LoVo (cell line): ENCODE measurements at regions not wholly inside any gene's neighbourhood (a gene's known extent, or its start where the extent isn't known, plus 50 kb on each side); places are given as distances from the start of the nearest gene placed in this dataset.
"Not testable (repeated sequence)": the region's sequence is repeated elsewhere in the genome, so short reads cannot be mapped to it uniquely, and the experiment has no call there.

Experiments used
- DNase-seq: peaks from one replicate; pipeline ENCODE4 v3.0.0-alpha.2; 2016; ENCODE audit warnings: low spot score

DNA sequence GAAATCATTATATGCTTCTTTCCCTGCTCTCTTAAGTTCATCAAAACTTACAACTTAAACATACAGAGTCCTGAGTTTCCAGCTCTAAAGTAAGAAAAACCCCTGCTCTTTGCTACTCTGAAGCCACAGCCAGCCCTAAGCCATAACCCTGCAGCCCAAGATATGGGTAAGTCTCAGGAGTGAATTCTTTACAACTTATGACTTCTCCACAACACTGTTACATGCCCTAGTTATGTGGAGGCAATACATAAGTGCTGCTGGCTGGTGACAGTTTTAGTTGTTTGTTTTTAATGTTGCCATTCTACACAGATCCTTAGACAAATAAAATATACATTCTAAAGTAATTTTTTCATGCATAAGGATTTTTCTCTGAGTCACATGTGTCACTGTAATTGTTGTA lies 100.2 kb downstream of the FBXO8 start:
- DNase-seq, result no peak

GRCh38 chr4:174181827-174182226 lies 101.6 kb downstream of the FBXO8 start:
- DNase-seq, result no peak

GRCh38 chr4:174177536-174177935 lies 105.9 kb downstream of the FBXO8 start:
- DNase-seq, result no peak

GRCh38 chr4:174175836-174176235 lies 107.6 kb downstream of the FBXO8 start:
- not testable (repeated sequence) for DNase-seq

DNA sequence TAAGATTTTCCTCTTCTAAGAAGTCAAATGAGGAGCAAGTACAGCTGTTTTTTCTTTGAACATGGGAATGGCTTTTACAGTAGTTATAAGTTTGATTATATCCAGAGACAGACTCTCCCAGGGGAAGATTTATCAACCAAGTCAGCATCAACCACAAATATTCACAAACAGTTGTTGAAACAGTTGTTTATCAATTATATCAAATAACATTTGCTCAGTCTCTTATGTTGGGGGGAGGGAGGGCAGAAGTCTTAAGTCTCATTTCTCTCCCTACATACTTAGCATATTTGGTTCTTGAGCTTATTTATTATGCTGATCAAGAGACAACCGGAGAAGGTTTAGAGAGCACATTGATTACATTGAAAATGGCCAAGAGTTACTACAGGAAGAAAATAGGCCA lies 110.1 kb downstream of the FBXO8 start:
- no peak for DNase-seq

DNA sequence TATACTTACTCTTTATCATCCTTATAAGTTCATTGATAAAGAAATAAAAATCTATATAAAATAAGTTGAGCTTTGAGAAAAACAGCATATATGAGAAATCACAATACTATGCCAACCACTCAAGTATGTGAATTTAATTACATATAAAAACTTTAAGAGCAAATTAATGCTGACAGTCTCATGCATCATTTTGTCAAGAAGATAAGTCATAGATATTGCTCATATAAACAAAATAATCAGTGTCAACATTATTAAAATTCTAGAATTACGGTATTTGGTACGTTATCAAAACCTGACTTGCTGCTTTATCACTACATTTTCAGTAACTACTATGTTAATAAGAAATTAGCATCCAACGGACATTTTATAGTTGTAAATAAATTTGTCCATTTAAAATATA lies 111.2 kb downstream of the FBXO8 start:
- DNase-seq, result no peak

DNA sequence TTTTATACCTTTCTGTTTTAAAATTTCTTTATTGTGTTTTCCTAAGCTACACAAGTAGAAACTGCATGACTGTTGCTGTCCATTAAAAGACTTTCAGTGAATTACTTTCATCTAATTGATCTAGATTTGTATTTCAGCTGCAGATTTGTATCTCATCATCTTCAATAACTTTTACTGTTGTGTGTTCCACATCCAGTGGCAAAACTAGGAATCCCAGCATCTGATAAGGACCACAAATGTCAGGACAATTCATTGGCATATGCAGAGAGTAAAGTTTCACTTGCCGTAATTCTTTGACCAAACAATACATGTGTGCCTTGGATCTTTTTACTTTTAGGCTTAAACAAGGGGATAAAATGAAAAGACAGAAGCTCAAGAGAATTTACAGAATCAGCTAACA lies 112.6 kb downstream of the FBXO8 start:
- DNase-seq, result no peak

- no peak for DNase-seq
Observed at GRCh38 chr4:174170091-174170490, 113.4 kb downstream of the FBXO8 start.

DNA sequence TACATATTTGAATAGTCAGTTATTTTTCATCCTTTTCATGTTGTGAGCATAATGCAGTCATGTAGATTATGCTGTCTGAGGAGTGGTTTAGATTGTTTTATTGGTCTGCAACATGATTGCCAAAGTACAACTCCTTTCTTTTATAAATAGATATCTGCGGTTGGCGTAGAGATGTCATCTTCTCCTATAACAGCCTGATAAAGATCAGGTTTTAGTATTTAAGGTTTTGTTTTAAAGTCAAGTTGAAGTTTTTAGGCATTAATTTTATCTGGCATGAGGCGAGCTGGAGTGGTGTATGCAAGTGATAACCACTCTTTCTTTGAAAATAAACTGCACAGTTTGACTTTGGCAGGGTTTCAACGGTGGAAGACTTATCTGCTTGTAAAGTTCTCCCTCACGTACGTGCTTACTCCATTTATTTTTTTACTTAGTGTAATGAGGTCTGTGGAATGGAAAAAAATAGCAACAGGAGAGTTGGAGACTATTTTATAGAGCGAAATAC lies 126.3 kb downstream of the FBXO8 start:
- no peak for DNase-seq

DNA sequence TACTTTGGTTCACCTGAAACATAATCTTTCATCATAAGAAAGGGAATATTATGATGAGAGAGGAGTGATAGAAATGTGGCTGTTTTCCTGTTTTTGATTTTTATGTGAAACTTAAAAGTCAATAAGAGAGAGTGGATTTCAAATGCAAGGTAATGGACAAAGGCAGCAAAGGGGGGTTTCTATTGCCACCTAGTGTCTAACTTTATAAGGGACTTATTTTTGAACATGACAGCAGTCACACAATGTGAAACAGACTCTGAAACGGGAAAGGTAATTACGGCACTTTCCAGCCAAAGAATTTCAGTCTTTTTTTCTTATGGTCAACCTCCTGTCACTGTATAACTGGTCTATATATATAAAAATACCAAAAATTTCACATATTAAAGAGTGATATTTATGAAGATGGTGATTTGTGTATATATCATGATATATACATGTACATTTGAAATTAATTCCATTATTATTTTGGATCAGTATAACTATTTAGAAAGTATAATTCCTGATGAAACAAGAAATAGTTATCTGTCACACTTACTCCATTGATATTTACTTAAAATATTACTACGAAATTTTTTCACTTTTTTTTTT lies 127.1 kb downstream of the FBXO8 start:
- peak; percentile 55 for DNase-seq

DNA sequence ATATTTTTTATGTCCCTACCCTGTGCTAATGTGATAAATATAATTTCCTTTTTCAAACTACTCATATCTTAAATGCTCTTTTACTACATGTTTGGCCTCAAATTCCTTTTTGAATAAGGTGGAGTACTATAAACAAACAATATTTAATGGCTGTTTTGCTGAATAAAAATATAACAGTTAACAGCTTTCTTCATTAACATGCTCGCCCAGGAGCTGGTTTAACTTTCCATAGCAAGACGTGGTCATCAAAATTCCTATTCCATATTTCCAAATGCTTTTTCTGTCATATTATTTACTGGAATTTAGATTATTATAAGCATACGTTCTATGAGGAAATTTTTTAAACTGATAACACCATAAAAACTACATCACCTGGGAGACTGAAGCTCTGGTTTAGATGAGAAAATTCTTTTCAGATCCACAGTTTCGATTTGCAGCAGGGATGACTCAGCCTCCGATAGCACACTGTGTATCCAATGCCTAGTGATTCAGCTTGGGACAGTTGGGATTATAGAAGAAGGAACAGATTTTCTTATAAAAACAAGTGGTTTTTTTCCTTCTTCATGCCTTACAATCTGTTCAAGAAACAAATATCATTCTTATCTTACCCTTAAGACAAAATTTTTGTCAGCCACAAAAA lies 129.1 kb downstream of the FBXO8 start:
- DNase-seq, result peak; percentile 49

DNA sequence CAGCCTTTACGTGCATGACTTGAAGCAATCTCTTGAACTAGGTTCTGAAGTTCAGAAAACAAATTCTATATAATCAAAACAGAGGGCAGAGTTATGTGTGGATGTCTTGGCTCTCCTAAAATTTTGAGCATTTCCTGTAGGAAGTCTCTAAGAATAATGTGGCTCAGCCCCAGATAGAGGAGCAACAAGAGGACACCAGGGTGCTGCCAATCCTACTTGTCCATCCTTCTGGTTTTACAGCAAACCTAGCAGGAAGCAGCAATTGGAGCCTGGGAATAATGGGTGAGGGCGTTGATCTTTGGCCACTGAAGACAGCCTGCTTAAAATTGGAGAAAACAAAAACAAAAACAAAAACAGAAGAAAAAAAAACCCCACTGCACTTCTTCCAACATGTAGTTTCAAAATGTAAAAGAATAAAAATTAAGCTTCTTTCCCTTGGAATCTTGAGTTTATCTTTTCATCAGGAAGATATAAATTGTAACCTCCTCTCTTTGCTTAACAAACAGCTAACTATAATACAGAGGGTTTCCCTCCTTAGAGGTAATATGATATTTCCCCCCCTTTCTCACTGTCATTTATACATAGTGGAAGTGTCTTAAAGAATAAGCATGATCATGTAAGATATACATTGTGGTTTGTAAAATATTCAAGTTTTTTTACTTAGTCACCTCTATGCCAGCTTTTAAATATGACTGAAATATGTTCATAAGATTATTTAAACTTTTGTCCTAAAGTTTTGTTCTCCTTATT lies 130.6 kb downstream of the FBXO8 start:
- no peak for DNase-seq

GRCh38 chr4:174147863-174148262 lies 135.6 kb downstream of the FBXO8 start:
- no peak for DNase-seq

GRCh38 chr4:174144106-174144505 lies 139.4 kb downstream of the FBXO8 start:
- no peak for DNase-seq

- DNase-seq, result no peak
Observed at GRCh38 chr4:174141876-174142275, 141.6 kb downstream of the FBXO8 start.

DNA sequence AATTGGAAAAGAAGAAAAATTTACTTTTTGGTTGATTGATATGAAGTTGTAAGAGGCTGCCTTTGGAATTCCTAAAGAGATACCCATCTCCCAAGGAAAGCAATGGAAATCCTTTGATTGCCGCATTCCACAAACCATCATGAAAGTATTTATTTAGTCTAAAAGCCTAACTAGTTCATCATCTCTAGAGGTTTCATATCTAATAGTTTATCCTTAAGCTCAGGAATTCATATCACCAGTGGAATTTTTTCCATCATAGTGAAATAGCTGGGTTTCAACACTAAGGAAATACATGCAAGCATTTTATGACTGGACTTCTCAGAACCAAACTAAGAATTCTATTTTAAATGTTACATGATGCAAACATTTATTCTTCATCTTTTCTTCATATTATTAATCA lies 144.9 kb downstream of the FBXO8 start:
- no peak for DNase-seq

DNA sequence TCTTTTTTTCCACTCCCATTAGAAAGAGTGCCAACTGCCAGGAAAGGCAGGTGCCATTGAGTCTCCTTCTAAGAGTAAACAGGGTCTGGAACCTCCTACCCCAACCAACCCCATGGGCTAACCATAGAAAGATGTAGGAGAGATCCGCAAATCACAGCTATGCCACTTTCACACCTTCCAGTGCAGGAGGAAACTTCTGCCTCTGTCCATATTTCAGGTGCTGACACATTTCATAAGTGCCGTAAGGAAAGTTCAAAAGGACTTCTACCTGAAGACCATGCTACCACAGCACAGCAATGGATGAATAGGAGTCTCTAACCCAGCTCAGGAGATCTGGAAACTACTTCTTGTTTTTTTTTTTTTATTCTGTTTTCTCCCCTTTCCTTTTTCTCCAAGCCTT lies 145.8 kb downstream of the FBXO8 start:
- no peak for DNase-seq

- no peak for DNase-seq
Observed at GRCh38 chr4:174135936-174136406, 147.5 kb downstream of the FBXO8 start.

DNA sequence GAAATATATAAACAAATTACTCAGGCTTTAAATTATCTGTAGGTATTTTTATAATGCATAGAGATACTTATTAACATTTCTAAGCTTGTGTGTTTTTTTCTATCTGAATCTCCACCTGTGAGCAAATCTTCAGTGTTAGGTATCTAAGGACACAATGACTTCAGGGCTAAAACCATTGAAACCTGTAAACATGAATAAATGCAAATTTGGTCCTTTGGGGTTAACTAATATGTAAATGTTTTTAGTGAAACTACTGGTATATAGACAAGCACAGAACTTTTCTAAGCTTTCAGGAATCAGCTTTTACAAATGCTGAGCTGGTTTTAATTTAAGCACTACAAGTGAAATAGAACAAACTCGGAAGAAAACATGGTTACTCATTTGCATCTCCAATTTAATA lies 147.9 kb downstream of the FBXO8 start:
- no peak for DNase-seq

- no peak for DNase-seq
Observed at GRCh38 chr4:174134361-174134760, 149.1 kb downstream of the FBXO8 start.

DNA sequence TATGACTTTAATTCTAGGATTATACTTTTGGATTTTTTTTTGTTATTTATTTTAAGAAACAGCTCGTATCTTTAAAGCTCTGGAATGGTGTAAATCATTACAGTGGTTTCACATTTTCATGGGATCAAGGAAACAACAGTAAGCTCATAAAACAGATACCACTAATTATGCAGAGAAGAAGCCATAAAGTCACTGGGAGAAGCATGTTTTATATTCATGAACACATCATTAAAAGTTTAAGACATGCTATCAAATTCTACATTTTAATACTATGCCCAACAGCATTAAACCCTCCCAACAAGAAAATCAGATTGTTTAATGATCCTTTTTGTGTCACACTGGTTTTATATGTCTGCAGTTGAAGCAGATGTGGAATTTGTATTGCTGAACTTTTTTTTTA lies 149.9 kb downstream of the FBXO8 start:
- no peak for DNase-seq

DNA sequence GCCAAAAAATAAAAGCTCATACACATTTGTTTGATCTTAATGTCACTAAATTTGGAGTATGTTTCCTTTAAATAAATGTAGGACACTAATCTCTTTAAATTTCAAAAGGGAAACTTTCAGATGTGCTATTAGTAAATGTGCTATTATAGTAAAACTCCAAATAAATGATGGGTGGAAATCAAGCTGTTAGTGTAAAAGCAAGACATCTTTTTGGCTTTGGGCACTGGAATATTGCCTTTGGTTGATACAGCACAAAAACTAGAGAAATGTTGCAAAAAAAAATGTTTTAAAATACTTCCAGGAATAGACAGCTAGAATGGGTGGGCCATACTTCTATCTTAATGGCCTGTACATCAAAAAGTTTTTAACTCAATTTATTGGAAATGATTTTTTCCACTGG lies 151.6 kb downstream of the FBXO8 start:
- DNase-seq, result no peak

DNA sequence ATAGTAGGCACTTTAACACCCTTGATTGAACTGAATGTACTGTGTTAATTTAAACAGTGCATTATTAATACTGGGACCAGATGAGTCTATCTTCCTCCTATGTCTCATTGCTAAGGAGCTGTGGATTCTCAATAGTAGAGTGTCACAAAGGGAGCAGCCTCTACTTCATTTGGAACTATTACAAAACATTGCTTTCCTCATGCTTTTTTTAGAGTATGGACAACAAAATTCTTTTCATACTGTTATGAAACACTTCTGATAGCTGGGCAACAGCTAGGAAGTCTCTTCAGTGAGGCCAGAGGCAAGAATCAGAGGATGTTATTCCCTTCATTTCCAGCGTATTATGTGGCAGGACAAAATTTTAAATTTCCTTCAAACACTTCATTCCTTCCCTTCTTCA lies 160.8 kb downstream of the FBXO8 start:
- DNase-seq, result no peak
